ENCODE measurements at regions not wholly inside any gene's neighbourhood (a gene's known extent, or its start where the extent isn't known, plus 50 kb on each side); places are given as distances from the start of the nearest gene placed in this dataset.

GRCh38 chr14:30153717-30154116 is 226.1 kb upstream of the PRKD1 start:
- no peaks in the 10 kb centered on the region for H3K27me3 ChIP-seq
- no peak for TF ChIP-seq CTCF (IDR thresholded peaks at IDR 0.05)
- DNase-seq: no peak
- ATAC-seq: no peak
- H3K9me3 ChIP-seq: peaks cover 0 to 3% of the 10 kb centered on the region in 2 donors
- no peaks in the 10 kb centered on the region for H3K36me3 ChIP-seq
- no peak overlapping the region for H3K4me3 ChIP-seq
- H3K27ac ChIP-seq: no peak overlapping the region
- intact Hi-C loops (cut with DNase I): no loop called here
- H3K4me1 ChIP-seq: no peaks in the 10 kb centered on the region

- intact Hi-C loops (cut with DNase I): no loop called here
- no peak for DNase-seq
Measured at GRCh38 chr14:30156571-30156970, 228.9 kb upstream of the PRKD1 start.

GRCh38 chr14:30158299-30158698 is 230.7 kb upstream of the PRKD1 start:
- intact Hi-C loops (cut with DNase I): no loop called here
- DNase-seq: no peak
- no peak overlapping the region for H3K4me3 ChIP-seq
- H3K9me3 ChIP-seq: no peaks in the 10 kb centered on the region
- H3K36me3 ChIP-seq: no peaks in the 10 kb centered on the region
- H3K27ac ChIP-seq: no peak overlapping the region
- no peak for TF ChIP-seq CTCF (IDR thresholded peaks at IDR 0.05)
- H3K27me3 ChIP-seq: no peaks in the 10 kb centered on the region
- no peak for ATAC-seq
- H3K4me1 ChIP-seq: no peaks in the 10 kb centered on the region

More at GRCh38 chr14:30156571-30156970, 228.9 kb upstream of the PRKD1 start:
- no peaks in the 10 kb centered on the region for H3K9me3 ChIP-seq
- ATAC-seq: no peak
- H3K36me3 ChIP-seq: no peaks in the 10 kb centered on the region
- no peak overlapping the region for H3K27ac ChIP-seq
- no peaks in the 10 kb centered on the region for H3K27me3 ChIP-seq
- no peaks in the 10 kb centered on the region for H3K4me1 ChIP-seq
- H3K4me3 ChIP-seq: no peak overlapping the region
- no peak for TF ChIP-seq CTCF (IDR thresholded peaks at IDR 0.05)

- no peaks in the 10 kb centered on the region for H3K4me1 ChIP-seq
- no peak overlapping the region for H3K4me3 ChIP-seq
- no peaks in the 10 kb centered on the region for H3K9me3 ChIP-seq
- DNase-seq (no peak), ATAC-seq (no peak)
- no peaks in the 10 kb centered on the region for H3K27me3 ChIP-seq
- TF ChIP-seq CTCF (IDR thresholded peaks at IDR 0.05): no peak
- H3K27ac ChIP-seq: no peak overlapping the region
- H3K36me3 ChIP-seq: no peaks in the 10 kb centered on the region
- intact Hi-C loops (cut with DNase I): no loop called here
Measured at GRCh38 chr14:30159374-30159773, 231.7 kb upstream of the PRKD1 start.

GRCh38 chr14:30160608-30161007 is 233.0 kb upstream of the PRKD1 start:
- Histone ChIP-seq H3K4me3 (no peak overlapping the region), H3K27ac (no peak overlapping the region), H3K4me1 (no peaks in the 10 kb centered on the region), H3K9me3 (no peaks in the 10 kb centered on the region), H3K27me3 (no peaks in the 10 kb centered on the region), H3K36me3 (no peaks in the 10 kb centered on the region)
- ATAC-seq: no peak
- no peak for TF ChIP-seq CTCF (IDR thresholded peaks at IDR 0.05)
- intact Hi-C loops (cut with DNase I): no loop called here
- DNase-seq: no peak

Data from left lung (tissue), 4 donors.